IMR-90 (cell line): ENCODE measurements at regions not wholly inside any gene's neighbourhood (a gene's known extent, or its start where the extent isn't known, plus 50 kb on each side); places are given as distances from the start of the nearest gene placed in this dataset.
A peak's percentile ranks its signal among the peaks of the same experiment; 100 is the strongest.

Experiments used
- ATAC-seq: fragments of 200-7000 bp; cut with Tn5 transposase; 2 replicates; pipeline ENCODE4 v1.9.1; 2020; ENCODE audit warnings: low read depth, mild to moderate bottlenecking, moderate library complexity
- BruUV-seq: library from RNA; stranded (reverse); fragments of 400-500 nt; replicated peaks from 2 replicates; lab custom pipeline; 2021; lab: Mats Ljungman, UMichigan
- CTCF ChIA-PET: fragments of 300-600 bp; formaldehyde crosslinking; extraction: SDS; loops from one replicate; lab custom pipeline; 2021; ENCODE audit warnings: antibody characterized with exemption; lab: Yijun Ruan, JAX
- POLR2A ChIA-PET: fragments of 300-600 bp; sonication (Branson Sonifier 250); formaldehyde crosslinking; loops from one replicate; lab custom pipeline; 2022; ENCODE audit warnings: antibody characterized with exemption; ENCODE audit not compliant: unreplicated experiment; lab: Charles Lee
- DNase-seq: peaks from one replicate; pipeline ENCODE4 v3.0.0; 2013
- H2AFZ ChIP-seq: replicated peaks from 2 replicates; pipeline ENCODE3; 2013; ENCODE audit warnings: low read length, mild to moderate bottlenecking; ENCODE audit not compliant: poor library complexity
- H2AK5ac ChIP-seq: 2 replicates; pipeline ENCODE4 v1.6.1; 2013; ENCODE audit warnings: low read depth, low read length, inconsistent platforms
- H2AK9ac ChIP-seq: replicated peaks from 2 replicates; pipeline ENCODE3; 2013; ENCODE audit warnings: mild to moderate bottlenecking, low read depth, low read length, moderate library complexity; ENCODE audit not compliant: poor library complexity
- H2BK120ac ChIP-seq: 2 replicates; pipeline ENCODE4 v1.6.1; 2013; ENCODE audit warnings: low read depth, low read length, inconsistent platforms
- H2BK15ac ChIP-seq: 3 replicates; pipeline ENCODE4 v1.6.1; 2013; ENCODE audit warnings: low read depth, low read length, inconsistent platforms
- H2BK20ac ChIP-seq: 2 replicates; pipeline ENCODE4 v1.6.1; 2013; ENCODE audit warnings: low read depth, mild to moderate bottlenecking, inconsistent platforms, low read length, moderate library complexity
- H2BK5ac ChIP-seq: 2 replicates; pipeline ENCODE4 v1.6.1; 2013; ENCODE audit warnings: mild to moderate bottlenecking, low read depth, low read length, inconsistent platforms; ENCODE audit not compliant: poor library complexity, severe bottlenecking
- H3K14ac ChIP-seq: replicated peaks from 2 replicates; pipeline ENCODE4 v1.6.1; 2013; ENCODE audit warnings: low read depth, low read length, inconsistent platforms
- H3K18ac ChIP-seq: 2 replicates; pipeline ENCODE4 v1.6.1; 2013; ENCODE audit warnings: low read depth, low read length, control low read depth
- H3K23ac ChIP-seq: 2 replicates; pipeline ENCODE4 v1.6.1; 2013; ENCODE audit warnings: low read depth, low read length, inconsistent platforms
- H3K27ac ChIP-seq: 2 replicates; pipeline ENCODE4 v1.5.1; 2013; ENCODE audit warnings: mild to moderate bottlenecking, control low read depth, low read length; ENCODE audit not compliant: insufficient read depth
- H3K27me3 ChIP-seq: 2 replicates; pipeline ENCODE4 v1.6.1; 2013; ENCODE audit warnings: low read length; ENCODE audit not compliant: control insufficient read depth, insufficient read depth
- H3K36me3 ChIP-seq: 2 replicates; pipeline ENCODE4 v1.6.1; 2013; ENCODE audit warnings: low read length, mixed read lengths; ENCODE audit not compliant: control insufficient read depth, insufficient read depth
- H3K4ac ChIP-seq: 2 replicates; pipeline ENCODE4 v1.6.1; 2013; ENCODE audit warnings: low read depth, low read length, inconsistent platforms
- H3K4me1 ChIP-seq: 2 replicates; pipeline ENCODE4 v1.6.1; 2013; ENCODE audit warnings: low read length, mixed read lengths; ENCODE audit not compliant: control insufficient read depth, insufficient read depth
- H3K4me2 ChIP-seq: 2 replicates; pipeline ENCODE4 v1.6.1; 2013; ENCODE audit warnings: low read depth, mild to moderate bottlenecking, control low read depth, low read length, moderate library complexity
- H3K4me3 ChIP-seq: 2 replicates; pipeline ENCODE4 v1.5.1; 2013; ENCODE audit warnings: low read depth, mild to moderate bottlenecking, control low read depth, low read length, moderate library complexity; ENCODE audit not compliant: insufficient read depth
- H3K56ac ChIP-seq: 2 replicates; pipeline ENCODE4 v1.6.1; 2013; ENCODE audit warnings: low read length, inconsistent platforms; ENCODE audit not compliant: insufficient read depth; ENCODE audit errors: extremely low read depth
- H3K79me1 ChIP-seq, 2 experiments: 2 replicates each; pipeline ENCODE4 v1.6.1; 2013; ENCODE audit warnings: low read length in 2 of 2, inconsistent platforms in 1 of 2, low read depth in 1 of 2
- H3K9ac ChIP-seq: 2 replicates; pipeline ENCODE4 v1.6.1; 2013; ENCODE audit warnings: low read depth, low read length, control low read depth
- H3K9me1 ChIP-seq: 2 replicates; pipeline ENCODE4 v1.6.1; 2013; ENCODE audit warnings: low read length, inconsistent platforms; ENCODE audit not compliant: insufficient read depth
- H3K9me3 ChIP-seq: 2 replicates; pipeline ENCODE4 v1.6.1; 2013; ENCODE audit warnings: low read length; ENCODE audit not compliant: control insufficient read depth, insufficient read depth
- H4K20me1 ChIP-seq: 2 replicates; pipeline ENCODE4 v1.6.1; 2013; ENCODE audit warnings: low read length, inconsistent platforms; ENCODE audit not compliant: insufficient read depth
- H4K5ac ChIP-seq: 2 replicates; pipeline ENCODE4 v1.6.1; 2013; ENCODE audit warnings: mild to moderate bottlenecking, low read depth, low read length, control low read depth
- H4K8ac ChIP-seq, 2 experiments: 2 replicates each; pipeline ENCODE4 v1.6.1; 2013; ENCODE audit warnings: low read depth in 2 of 2, low read length in 2 of 2, control low read depth in 1 of 2, inconsistent platforms in 1 of 2
- H4K91ac ChIP-seq: 2 replicates; pipeline ENCODE4 v1.6.1; 2013; ENCODE audit warnings: low read depth, low read length, inconsistent platforms; ENCODE audit not compliant: insufficient read depth
- RAD21 ChIP-seq: IDR thresholded peaks from 2 replicates; pipeline ENCODE4 v1.6.1; 2012; ENCODE audit warnings: low read length, improper control_type of control experiment
- RCOR1 ChIP-seq: IDR thresholded peaks from 2 replicates; pipeline ENCODE4 v1.6.1; 2012; ENCODE audit warnings: mild to moderate bottlenecking, low read length, improper control_type of control experiment; ENCODE audit not compliant: insufficient replicate concordance
- RFX5 ChIP-seq: IDR thresholded peaks from 2 replicates; pipeline ENCODE4 v1.8.0; 2012; ENCODE audit warnings: low read depth, mild to moderate bottlenecking, low read length, moderate library complexity
- WGBS, 2 experiments: methylation state at CpG; one replicate each; pipeline versions ENCODE4 v1.1.5 to v1.1.7; 2013; ENCODE audit warnings: missing lambda C conversion rate in 2 of 2; ENCODE audit not compliant: insufficient read length in 1 of 2; ENCODE audit errors: extremely low coverage in 2 of 2; 5-methylcytosine and 5-hydroxymethylcytosine counted together
- dilution Hi-C: fragments of 300-500 bp; cut with HindIII; formaldehyde crosslinking; loops from one replicate; pipeline ENCODE4 v1.14.3; 2018; ENCODE audit warnings: low sequenced_read_pairs; ENCODE audit not compliant: unreplicated experiment
- in situ Hi-C: fragments of 300-500 bp; cut with MboI; formaldehyde crosslinking; loops from 3 replicates; pipeline ENCODE4 v1.14.3; 2019; ENCODE audit warnings: low sequenced_read_pairs, inconsistent platforms, mixed read lengths
- intact Hi-C: fragments of 100-400 bp; cut with micrococcal nuclease; formaldehyde crosslinking; loops from 2 replicates; pipeline ENCODE4 v1.10.0; 2022

GRCh38 chr6:105619971-105620741, 217.3 kb upstream of the PREP start:
- Histone ChIP-seq H3K27me3 (no peaks in the 10 kb centered on the region), H4K8ac (no peak overlapping the region), H2AK9ac (no peak overlapping the region), H2BK120ac (no peak overlapping the region), H2BK20ac (no peak overlapping the region), H3K4me2 (no peak overlapping the region), H3K9ac (no peak overlapping the region), H3K4me3 (no peak overlapping the region), H3K79me1 (no peaks in the 10 kb centered on the region), H4K91ac (no peak overlapping the region), H3K18ac (peak overlapping the region; percentile 47; the same call in 1 of the 2 replicates), H2BK15ac (no peak overlapping the region), H3K23ac (no peak overlapping the region), H2AFZ (no peak overlapping the region), H3K36me3 (no peaks in the 10 kb centered on the region), H3K9me1 (peaks cover 3% of the 10 kb centered on the region), H3K56ac (no peak overlapping the region), H2AK5ac (0 out of 2 replicates have a peak overlapping the region, but pooled peaks have one; percentile 5), H3K9me3 (no peaks in the 10 kb centered on the region), H4K5ac (peak overlapping the region; percentile 58; the same call in 1 of the 2 replicates), H3K14ac (no peak overlapping the region), H3K4me1 (peaks cover 2% of the 10 kb centered on the region; the same call in 1 of the 2 replicates), H3K27ac (no peak overlapping the region), H3K4ac (no peak overlapping the region; the same call in 1 of the 2 replicates), H2BK5ac (no peak overlapping the region), H4K20me1 (no peaks in the 10 kb centered on the region)
- dilution Hi-C loops (no loop called here), intact Hi-C loops (no loop called here), in situ Hi-C loops (no loop called here)
- ChIA-PET CTCF (no interaction called here), POLR2A (interaction anchor here (0.6 kb wide), 1 partner anchor 25 kb away, joined by 3 read pairs; no protein-coding TSS in a partner anchor)
- DNase-seq (no peak), ATAC-seq (no peak)
- TF ChIP-seq RCOR1 (no peak), RAD21 (no peak), RFX5 (no peak)
- BruUV-seq: no TSS peak
- WGBS, 2 experiments: no CpG with 5 or more reads among the region's 8 CpGs
